ENCODE measurements at regions not wholly inside any gene's neighbourhood (a gene's known extent, or its start where the extent isn't known, plus 50 kb on each side); places are given as distances from the start of the nearest gene placed in this dataset.

DNA sequence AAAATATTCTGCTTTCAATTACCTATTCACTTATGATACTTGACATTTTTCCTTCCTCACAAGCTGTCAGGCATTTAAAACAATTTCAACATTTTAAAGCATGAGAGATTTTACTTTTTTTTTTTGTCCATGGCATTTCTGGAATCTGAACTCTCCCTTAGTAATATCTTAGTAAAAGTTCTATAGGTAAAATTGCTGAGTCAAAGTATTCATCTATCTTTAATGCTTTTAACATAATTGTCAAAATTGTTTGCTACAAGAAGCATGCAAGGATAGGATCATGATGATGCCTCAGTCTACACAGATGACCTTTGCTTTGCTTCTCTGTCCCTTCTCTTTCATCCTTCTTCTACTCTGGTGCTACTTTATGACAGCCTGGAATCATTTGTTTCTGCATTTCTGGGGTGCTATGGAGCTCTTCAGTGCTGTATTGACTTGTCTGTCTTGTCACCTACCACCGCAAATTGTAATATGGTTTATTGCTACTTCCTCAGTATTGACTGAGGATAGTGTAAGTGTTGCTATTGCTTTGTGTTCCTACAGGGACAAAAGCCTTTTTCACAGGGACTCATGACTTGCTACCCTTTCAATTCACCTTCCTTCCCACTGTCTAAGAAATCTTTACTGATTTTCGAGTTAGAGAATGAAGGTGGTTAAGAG, 589.8 kb upstream of the ATP2B1 start:
- no peaks in the 10 kb centered on the region for H3K9me3 ChIP-seq (ENCODE audit: insufficient read depth, low read length)
- H4K20me1 ChIP-seq (ENCODE audit: insufficient read depth, low read length), result no peaks in the 10 kb centered on the region
- no peaks in the 10 kb centered on the region for H3K79me2 ChIP-seq (ENCODE audit: low read length)
- peak overlapping the region; percentile 62; the same call in 1 of the 2 replicates for H3K4me3 ChIP-seq (ENCODE audit: low read length)
- peaks cover 23% of the 10 kb centered on the region for H3K4me1 ChIP-seq (ENCODE audit: low read length)
- no peak overlapping the region for H3K9ac ChIP-seq (ENCODE audit: low read length)
- peak overlapping the region; percentile 87 for H3K4me2 ChIP-seq (ENCODE audit: low read length)
- H2AFZ ChIP-seq (ENCODE audit: low read depth, low read length), result no peak overlapping the region
- H3K36me3 ChIP-seq (replicated peaks; ENCODE audit: low read depth, low read length), result no peaks in the 10 kb centered on the region
- no peak for TF ChIP-seq CTCF (IDR thresholded peaks at IDR 0.05; ENCODE audit: low read depth, low read length)
- TF ChIP-seq EZH2phosphoT487 (IDR thresholded peaks at IDR 0.05; ENCODE audit: low read depth), result no peak
- H3K27me3 ChIP-seq (ENCODE audit: low read depth, low read length), result no peaks in the 10 kb centered on the region
- no peak overlapping the region for H3K27ac ChIP-seq (ENCODE audit: low read length)

DNA sequence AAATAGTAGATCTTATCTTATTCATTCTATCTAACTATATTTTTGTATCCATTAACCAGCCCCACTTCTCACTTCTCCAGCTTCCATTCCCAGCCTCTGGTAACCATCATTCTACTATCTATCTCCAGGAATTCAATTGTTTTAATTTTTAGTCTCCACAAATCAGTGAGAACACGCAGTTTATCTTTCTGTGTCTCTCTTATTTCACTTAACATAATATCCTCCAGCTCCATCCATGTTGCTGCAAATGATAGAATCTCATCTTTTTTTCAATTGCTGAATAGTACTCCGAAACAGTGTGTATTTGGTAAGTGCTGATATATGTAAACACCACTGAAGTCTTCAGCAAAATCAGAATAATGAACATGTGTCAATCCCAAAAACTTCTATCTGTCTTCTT, 587.2 kb upstream of the ATP2B1 start:
- Histone ChIP-seq H3K9me3 (ENCODE audit: insufficient read depth, low read length) (no peaks in the 10 kb centered on the region), H3K36me3 (replicated peaks; ENCODE audit: low read depth, low read length) (no peaks in the 10 kb centered on the region), H3K4me2 (ENCODE audit: low read length) (no peak overlapping the region), H3K27ac (ENCODE audit: low read length) (no peak overlapping the region), H3K27me3 (ENCODE audit: low read depth, low read length) (no peaks in the 10 kb centered on the region), H3K4me3 (ENCODE audit: low read length) (no peak overlapping the region), H2AFZ (ENCODE audit: low read depth, low read length) (no peak overlapping the region), H3K79me2 (ENCODE audit: low read length) (no peaks in the 10 kb centered on the region), H3K9ac (ENCODE audit: low read length) (no peak overlapping the region), H3K4me1 (ENCODE audit: low read length) (peaks cover 23% of the 10 kb centered on the region), H4K20me1 (ENCODE audit: insufficient read depth, low read length) (no peaks in the 10 kb centered on the region)
- TF ChIP-seq CTCF (IDR thresholded peaks at IDR 0.05; ENCODE audit: low read depth, low read length), result no peak
- no peak for TF ChIP-seq EZH2phosphoT487 (IDR thresholded peaks at IDR 0.05; ENCODE audit: low read depth)

GRCh38 chr12:90292183-90292582, 583.5 kb upstream of the ATP2B1 start:
- H3K36me3 ChIP-seq (replicated peaks; ENCODE audit: low read depth, low read length), result no peaks in the 10 kb centered on the region
- no peak overlapping the region for H3K4me3 ChIP-seq (ENCODE audit: low read length)
- no peaks in the 10 kb centered on the region for H3K4me1 ChIP-seq (ENCODE audit: low read length)
- no peak overlapping the region for H2AFZ ChIP-seq (ENCODE audit: low read depth, low read length)
- no peak overlapping the region for H3K9ac ChIP-seq (ENCODE audit: low read length)
- no peaks in the 10 kb centered on the region for H4K20me1 ChIP-seq (ENCODE audit: insufficient read depth, low read length)
- H3K27ac ChIP-seq (ENCODE audit: low read length), result no peak overlapping the region
- no peaks in the 10 kb centered on the region for H3K79me2 ChIP-seq (ENCODE audit: low read length)
- H3K9me3 ChIP-seq (ENCODE audit: insufficient read depth, low read length), result 0 out of 2 replicates have a peak, but pooled peaks cover 5% of the 10 kb centered on the region
- 0 out of 2 replicates have a peak overlapping the region, but pooled peaks have one; percentile 3 for H3K4me2 ChIP-seq (ENCODE audit: low read length)
- H3K27me3 ChIP-seq (ENCODE audit: low read depth, low read length), result no peaks in the 10 kb centered on the region
- no peak for TF ChIP-seq CTCF (IDR thresholded peaks at IDR 0.05; ENCODE audit: low read depth, low read length)
- no peak for TF ChIP-seq EZH2phosphoT487 (IDR thresholded peaks at IDR 0.05; ENCODE audit: low read depth)

DNA sequence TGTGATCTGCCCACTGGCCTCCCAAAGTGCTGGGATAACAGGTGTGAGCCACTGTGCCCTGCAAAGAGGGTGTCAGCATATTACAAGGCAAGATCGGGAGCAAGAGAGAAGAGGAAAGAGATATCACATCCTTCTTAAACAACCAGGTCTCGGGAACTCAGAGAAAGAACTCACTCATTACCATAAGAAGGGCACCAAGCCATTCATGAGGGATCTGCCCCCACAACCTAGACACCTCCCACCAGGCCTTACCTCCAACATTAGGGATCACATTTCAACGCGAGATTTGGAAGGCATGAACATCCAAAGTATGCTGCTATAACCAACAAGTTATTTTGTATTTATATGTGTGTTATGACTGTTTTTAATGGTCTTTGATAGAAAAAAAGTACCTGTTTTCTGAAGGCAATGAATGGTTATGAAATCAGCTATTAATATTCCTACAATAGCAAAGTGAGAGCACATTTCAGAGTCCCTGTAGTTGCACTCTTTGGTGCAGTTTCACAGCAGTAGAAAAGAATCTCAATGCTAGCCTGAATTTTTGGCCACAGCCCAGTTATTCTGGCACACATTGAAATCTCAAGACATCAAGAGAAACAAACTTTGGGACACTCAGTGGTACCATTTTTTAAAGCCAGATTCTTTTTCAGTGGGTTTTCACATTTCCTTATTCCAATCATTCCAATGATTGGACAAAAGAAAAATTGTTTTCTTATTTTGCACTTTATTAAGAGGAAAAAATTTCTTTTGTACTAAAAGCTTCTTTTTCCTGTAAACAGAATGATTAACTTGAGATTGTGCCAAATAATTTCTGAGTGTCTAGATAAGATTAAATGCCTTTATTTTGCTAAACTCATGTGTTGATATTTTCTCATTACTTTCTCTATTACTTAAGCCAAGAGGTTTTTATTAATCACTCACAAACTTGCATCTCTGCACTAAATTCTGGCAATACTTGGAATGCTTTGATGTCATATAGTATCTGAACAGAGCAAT, 582.6 kb upstream of the ATP2B1 start:
- Histone ChIP-seq H3K9ac (ENCODE audit: low read length) (no peak overlapping the region), H4K20me1 (ENCODE audit: insufficient read depth, low read length) (no peaks in the 10 kb centered on the region), H3K4me3 (ENCODE audit: low read length) (no peak overlapping the region), H3K4me2 (ENCODE audit: low read length) (no peak overlapping the region), H3K9me3 (ENCODE audit: insufficient read depth, low read length) (0 out of 2 replicates have a peak, but pooled peaks cover 5% of the 10 kb centered on the region), H3K27me3 (ENCODE audit: low read depth, low read length) (no peaks in the 10 kb centered on the region), H3K79me2 (ENCODE audit: low read length) (no peaks in the 10 kb centered on the region), H3K36me3 (replicated peaks; ENCODE audit: low read depth, low read length) (no peaks in the 10 kb centered on the region), H3K27ac (ENCODE audit: low read length) (no peak overlapping the region), H2AFZ (ENCODE audit: low read depth, low read length) (no peak overlapping the region), H3K4me1 (ENCODE audit: low read length) (no peaks in the 10 kb centered on the region)
- TF ChIP-seq CTCF (IDR thresholded peaks at IDR 0.05; ENCODE audit: low read depth, low read length) (no peak), EZH2phosphoT487 (IDR thresholded peaks at IDR 0.05; ENCODE audit: low read depth) (no peak)
